GM13976 (cell line): ENCODE measurements at regions not wholly inside any gene's neighbourhood (a gene's known extent, or its start where the extent isn't known, plus 50 kb on each side); places are given as distances from the start of the nearest gene placed in this dataset.
"Not testable (repeated sequence)": the region's sequence is repeated elsewhere in the genome, so short reads cannot be mapped to it uniquely, and the experiment has no call there.

ENCODE experiments used
- DNase-seq: peaks from one replicate; pipeline ENCODE4 v3.0.0; 2012; ENCODE audit warnings: low spot score
- CTCF ChIP-seq: IDR thresholded peaks from 2 replicates; pipeline ENCODE4 v1.5.1; 2012; ENCODE audit warnings: borderline replicate concordance, mild to moderate bottlenecking; ENCODE audit not compliant: insufficient read depth; ENCODE audit errors: extremely low read depth, missing control alignments, control extremely low read depth
- in situ Hi-C: fragments of 300-500 bp; cut with MboI; formaldehyde crosslinking; loops from one replicate; pipeline ENCODE4 v1.12.0; 2022; ENCODE audit warnings: low sequenced_read_pairs, mixed read lengths, inconsistent platforms; ENCODE audit not compliant: unreplicated experiment

- in situ Hi-C loops: no loop called here
- no peak for TF ChIP-seq CTCF
- no peak for DNase-seq
These were observed 234.4 kb downstream of the TMEM121 start for GRCh38 chr14:105760691-105761344.

- in situ Hi-C loops: not testable (repeated sequence)
These were observed 235.0 kb downstream of the TMEM121 start for GRCh38 chr14:105761345-105761740.

GRCh38 chr14:105761842-105762241 lies 235.5 kb downstream of the TMEM121 start:
- TF ChIP-seq CTCF: no peak
- no peak for DNase-seq
- in situ Hi-C loops: no loop called here

More at GRCh38 chr14:105761345-105761740, 235.0 kb downstream of the TMEM121 start:
- DNase-seq: not testable (repeated sequence)

GRCh38 chr14:105762262-105762661 lies 235.9 kb downstream of the TMEM121 start:
- DNase-seq, in situ Hi-C loops: not testable (repeated sequence)

GRCh38 chr14:105764254-105764901 lies 238.0 kb downstream of the TMEM121 start:
- in situ Hi-C loops, DNase-seq: not testable (repeated sequence)

- DNase-seq, in situ Hi-C loops: not testable (repeated sequence)
These were observed 238.9 kb downstream of the TMEM121 start for GRCh38 chr14:105765072-105765825.

- no peak for DNase-seq
- TF ChIP-seq CTCF: no peak
- in situ Hi-C loops: no loop called here
These were observed 239.7 kb downstream of the TMEM121 start for GRCh38 chr14:105765893-105766614.

- in situ Hi-C loops: no loop called here
- no peak for TF ChIP-seq CTCF
- DNase-seq: no peak
These were observed 240.9 kb downstream of the TMEM121 start for GRCh38 chr14:105767315-105767714.

GRCh38 chr14:105768039-105768438 lies 241.7 kb downstream of the TMEM121 start:
- in situ Hi-C loops, DNase-seq: not testable (repeated sequence)

- DNase-seq, in situ Hi-C loops: not testable (repeated sequence)
These were observed 242.8 kb downstream of the TMEM121 start for GRCh38 chr14:105769061-105769730.

- in situ Hi-C loops, DNase-seq: not testable (repeated sequence)
These were observed 244.3 kb downstream of the TMEM121 start for GRCh38 chr14:105770619-105771216.
